ENCODE measurements at regions not wholly inside any gene's neighbourhood (a gene's known extent, or its start where the extent isn't known, plus 50 kb on each side); places are given as distances from the start of the nearest gene placed in this dataset.

DNA sequence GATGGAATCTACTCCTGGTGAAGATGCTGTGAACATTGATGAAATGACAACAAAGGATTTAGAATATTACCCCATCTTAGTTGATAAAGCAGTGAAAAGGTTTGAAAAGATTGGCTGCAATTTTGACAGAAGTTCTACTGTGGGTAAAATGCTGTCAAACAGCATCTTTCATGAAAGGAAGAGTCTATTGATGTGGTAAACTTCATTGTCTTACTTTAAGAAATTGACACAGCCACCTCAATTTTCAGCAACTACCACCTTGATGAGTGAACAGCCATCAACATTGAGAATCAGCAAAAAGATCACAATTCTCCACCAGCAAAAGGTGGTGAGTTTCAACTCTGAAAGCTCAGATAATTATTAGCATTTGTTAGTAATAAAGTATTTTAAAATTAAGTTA, 310.3 kb upstream of the RBMS1 start:
- CTCF ChIA-PET = no interaction called here
- no peak for ATAC-seq

DNA sequence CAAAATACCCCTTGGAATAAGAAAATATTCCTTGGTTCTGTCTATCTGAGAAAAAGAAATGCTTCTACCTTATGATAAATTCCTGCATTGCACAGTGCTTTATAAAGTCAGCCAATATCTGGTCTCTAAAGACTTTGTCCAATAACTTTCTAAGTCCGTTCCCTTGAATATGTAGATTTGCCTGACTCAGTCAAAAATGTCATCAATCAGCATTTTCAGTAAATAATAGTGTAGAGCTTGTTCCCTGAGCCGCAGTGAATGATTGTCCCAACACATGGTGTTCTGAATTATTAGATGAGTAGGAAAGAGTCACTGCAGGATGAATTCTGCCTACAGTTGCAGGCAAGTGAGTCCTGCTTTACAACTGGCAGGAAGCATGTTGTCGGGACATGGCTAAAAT, 316.8 kb upstream of the RBMS1 start:
- ChIA-PET CTCF (no interaction called here), POLR2A (no interaction called here)
- no TSS peak for BruUV-seq (replicated peaks)
- Histone ChIP-seq H3K4me1 (ENCODE audit: control insufficient read depth, insufficient read depth, low read length) (no peaks in the 10 kb centered on the region), H3K27me3 (ENCODE audit: control insufficient read depth, insufficient read depth, low read length) (no peaks in the 10 kb centered on the region), H3K4me3 (ENCODE audit: low read depth in 2 of 2, low read length in 2 of 2) (no peak overlapping the region), H3K27ac (ENCODE audit: low read length) (no peak overlapping the region), H3K36me3 (ENCODE audit: control insufficient read depth, insufficient read depth, low read length) (no peaks in the 10 kb centered on the region), H3K9me3 (ENCODE audit: control insufficient read depth, insufficient read depth, low read depth, low read length) (no peaks in the 10 kb centered on the region)
- intact Hi-C loops (cut with micrococcal nuclease; ENCODE audit: unreplicated experiment) (no loop called here), in situ Hi-C loops (cut with HindIII; ENCODE audit: low pct_unique_long_range_greater_than_20kb, low sequenced_read_pairs) (no loop called here)
- no peak for TF ChIP-seq TCF7L2 (IDR thresholded peaks at IDR 0.05; ENCODE audit: low read depth, low read length)
- no peak for TF ChIP-seq CTCF (IDR thresholded peaks at IDR 0.05)
- TF ChIP-seq SIN3A (IDR thresholded peaks at IDR 0.05; ENCODE audit: borderline replicate concordance, insufficient read depth, low read depth, low read length) = no peak
- TF ChIP-seq, protein P1, sequence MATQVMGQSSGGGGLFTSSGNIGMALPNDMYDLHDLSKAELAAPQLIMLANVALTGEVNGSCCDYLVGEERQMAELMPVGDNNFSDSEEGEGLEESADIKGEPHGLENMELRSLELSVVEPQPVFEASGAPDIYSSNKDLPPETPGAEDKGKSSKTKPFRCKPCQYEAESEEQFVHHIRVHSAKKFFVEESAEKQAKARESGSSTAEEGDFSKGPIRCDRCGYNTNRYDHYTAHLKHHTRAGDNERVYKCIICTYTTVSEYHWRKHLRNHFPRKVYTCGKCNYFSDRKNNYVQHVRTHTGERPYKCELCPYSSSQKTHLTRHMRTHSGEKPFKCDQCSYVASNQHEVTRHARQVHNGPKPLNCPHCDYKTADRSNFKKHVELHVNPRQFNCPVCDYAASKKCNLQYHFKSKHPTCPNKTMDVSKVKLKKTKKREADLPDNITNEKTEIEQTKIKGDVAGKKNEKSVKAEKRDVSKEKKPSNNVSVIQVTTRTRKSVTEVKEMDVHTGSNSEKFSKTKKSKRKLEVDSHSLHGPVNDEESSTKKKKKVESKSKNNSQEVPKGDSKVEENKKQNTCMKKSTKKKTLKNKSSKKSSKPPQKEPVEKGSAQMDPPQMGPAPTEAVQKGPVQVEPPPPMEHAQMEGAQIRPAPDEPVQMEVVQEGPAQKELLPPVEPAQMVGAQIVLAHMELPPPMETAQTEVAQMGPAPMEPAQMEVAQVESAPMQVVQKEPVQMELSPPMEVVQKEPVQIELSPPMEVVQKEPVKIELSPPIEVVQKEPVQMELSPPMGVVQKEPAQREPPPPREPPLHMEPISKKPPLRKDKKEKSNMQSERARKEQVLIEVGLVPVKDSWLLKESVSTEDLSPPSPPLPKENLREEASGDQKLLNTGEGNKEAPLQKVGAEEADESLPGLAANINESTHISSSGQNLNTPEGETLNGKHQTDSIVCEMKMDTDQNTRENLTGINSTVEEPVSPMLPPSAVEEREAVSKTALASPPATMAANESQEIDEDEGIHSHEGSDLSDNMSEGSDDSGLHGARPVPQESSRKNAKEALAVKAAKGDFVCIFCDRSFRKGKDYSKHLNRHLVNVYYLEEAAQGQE (IDR thresholded peaks at IDR 0.05; ENCODE audit: insufficient read depth in 1 of 2, low read depth in 2 of 2, low read length in 1 of 2) = no peak
- no peak for TF ChIP-seq POLR2AphosphoS5 (IDR thresholded peaks at IDR 0.05; ENCODE audit: low read depth, low read length)
- no peak for DNase-seq (ENCODE audit: low read depth, low spot score)
- ATAC-seq = no peak

More for the DNA sequence above, 310.3 kb upstream of the RBMS1 start:
- no TSS peak for BruUV-seq (replicated peaks)
- no peaks in the 10 kb centered on the region for H3K36me3 ChIP-seq (ENCODE audit: control insufficient read depth, insufficient read depth, low read length)
- no peak overlapping the region for H3K4me3 ChIP-seq (ENCODE audit: low read depth in 2 of 2, low read length in 2 of 2)
- no peaks in the 10 kb centered on the region for H3K27me3 ChIP-seq (ENCODE audit: control insufficient read depth, insufficient read depth, low read length)
- TF ChIP-seq TCF7L2 (IDR thresholded peaks at IDR 0.05; ENCODE audit: low read depth, low read length) = no peak
- TF ChIP-seq POLR2AphosphoS5 (IDR thresholded peaks at IDR 0.05; ENCODE audit: low read depth, low read length) = no peak
- TF ChIP-seq SIN3A (IDR thresholded peaks at IDR 0.05; ENCODE audit: borderline replicate concordance, insufficient read depth, low read depth, low read length) = no peak
- TF ChIP-seq, protein P1 (IDR thresholded peaks at IDR 0.05; ENCODE audit: insufficient read depth in 1 of 2, low read depth in 2 of 2, low read length in 1 of 2) = no peak
- POLR2A ChIA-PET = no interaction called here
- intact Hi-C loops (cut with micrococcal nuclease; ENCODE audit: unreplicated experiment) = no loop called here
- H3K4me1 ChIP-seq (ENCODE audit: control insufficient read depth, insufficient read depth, low read length) = no peaks in the 10 kb centered on the region
- in situ Hi-C loops (cut with HindIII; ENCODE audit: low pct_unique_long_range_greater_than_20kb, low sequenced_read_pairs) = no loop called here
- no peaks in the 10 kb centered on the region for H3K9me3 ChIP-seq (ENCODE audit: control insufficient read depth, insufficient read depth, low read depth, low read length)
- H3K27ac ChIP-seq (ENCODE audit: low read length) = no peak overlapping the region
- no peak for DNase-seq (ENCODE audit: low read depth, low spot score)

Data from Panc1 (cell line).